ENCODE measurements at regions not wholly inside any gene's neighbourhood (a gene's known extent, or its start where the extent isn't known, plus 50 kb on each side); places are given as distances from the start of the nearest gene placed in this dataset.

GRCh38 chr1:72357411-72357810 is 75.1 kb upstream of the NEGR1 start:
- TF ChIP-seq, protein P1, sequence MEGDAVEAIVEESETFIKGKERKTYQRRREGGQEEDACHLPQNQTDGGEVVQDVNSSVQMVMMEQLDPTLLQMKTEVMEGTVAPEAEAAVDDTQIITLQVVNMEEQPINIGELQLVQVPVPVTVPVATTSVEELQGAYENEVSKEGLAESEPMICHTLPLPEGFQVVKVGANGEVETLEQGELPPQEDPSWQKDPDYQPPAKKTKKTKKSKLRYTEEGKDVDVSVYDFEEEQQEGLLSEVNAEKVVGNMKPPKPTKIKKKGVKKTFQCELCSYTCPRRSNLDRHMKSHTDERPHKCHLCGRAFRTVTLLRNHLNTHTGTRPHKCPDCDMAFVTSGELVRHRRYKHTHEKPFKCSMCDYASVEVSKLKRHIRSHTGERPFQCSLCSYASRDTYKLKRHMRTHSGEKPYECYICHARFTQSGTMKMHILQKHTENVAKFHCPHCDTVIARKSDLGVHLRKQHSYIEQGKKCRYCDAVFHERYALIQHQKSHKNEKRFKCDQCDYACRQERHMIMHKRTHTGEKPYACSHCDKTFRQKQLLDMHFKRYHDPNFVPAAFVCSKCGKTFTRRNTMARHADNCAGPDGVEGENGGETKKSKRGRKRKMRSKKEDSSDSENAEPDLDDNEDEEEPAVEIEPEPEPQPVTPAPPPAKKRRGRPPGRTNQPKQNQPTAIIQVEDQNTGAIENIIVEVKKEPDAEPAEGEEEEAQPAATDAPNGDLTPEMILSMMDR (IDR thresholded peaks at IDR 0.05) = no peak
- no peak for TF ChIP-seq POLR2A (IDR thresholded peaks at IDR 0.05)

Data from heart left ventricle (tissue), 13 donors.